ENCODE measurements at regions not wholly inside any gene's neighbourhood (a gene's known extent, or its start where the extent isn't known, plus 50 kb on each side); places are given as distances from the start of the nearest gene placed in this dataset.
"Not testable (repeated sequence)": the region's sequence is repeated elsewhere in the genome, so short reads cannot be mapped to it uniquely, and the experiment has no call there.

DNA sequence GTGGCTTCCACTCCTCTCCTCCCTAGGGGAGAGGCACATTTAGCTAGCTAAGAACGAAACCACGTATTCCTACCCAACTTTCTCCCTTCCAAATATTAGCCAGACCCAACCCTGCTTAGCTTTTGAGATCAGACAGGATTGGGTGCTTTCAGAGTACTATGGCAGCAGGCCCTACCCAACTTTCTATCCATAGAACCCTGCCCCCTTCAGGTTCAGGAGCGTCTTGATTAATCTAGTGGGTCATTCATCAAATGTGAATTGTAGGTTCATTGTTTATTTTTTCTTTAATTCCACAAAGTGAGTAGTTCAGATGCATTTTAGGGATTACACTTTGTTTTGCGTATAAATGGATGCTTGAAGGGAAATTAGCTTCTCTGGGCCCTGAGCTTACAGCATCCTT is 188.3 kb downstream of the MIB1 start:
- no peak for DNase-seq (ENCODE audit: low read depth)

DNA sequence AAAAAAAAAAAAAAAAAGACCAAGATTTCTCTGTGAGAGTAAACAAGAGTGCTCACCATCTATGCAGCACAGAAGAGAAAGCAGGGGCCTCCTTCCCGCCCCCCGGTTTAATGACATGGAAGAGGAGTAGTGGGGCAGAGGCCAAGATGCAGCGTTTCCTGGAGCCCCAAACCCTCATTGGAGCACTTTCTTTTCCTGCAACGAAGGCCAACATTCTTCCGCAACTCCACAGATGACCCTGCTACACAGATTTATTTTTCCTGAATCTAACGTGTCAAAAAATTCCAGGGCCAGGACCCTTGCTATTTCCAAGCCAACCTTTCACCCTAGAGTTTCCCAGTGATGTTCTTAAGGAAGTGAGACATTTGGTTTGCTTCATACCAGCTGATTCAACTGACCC is 189.6 kb downstream of the MIB1 start:
- no peak for DNase-seq (ENCODE audit: low read depth)

DNA sequence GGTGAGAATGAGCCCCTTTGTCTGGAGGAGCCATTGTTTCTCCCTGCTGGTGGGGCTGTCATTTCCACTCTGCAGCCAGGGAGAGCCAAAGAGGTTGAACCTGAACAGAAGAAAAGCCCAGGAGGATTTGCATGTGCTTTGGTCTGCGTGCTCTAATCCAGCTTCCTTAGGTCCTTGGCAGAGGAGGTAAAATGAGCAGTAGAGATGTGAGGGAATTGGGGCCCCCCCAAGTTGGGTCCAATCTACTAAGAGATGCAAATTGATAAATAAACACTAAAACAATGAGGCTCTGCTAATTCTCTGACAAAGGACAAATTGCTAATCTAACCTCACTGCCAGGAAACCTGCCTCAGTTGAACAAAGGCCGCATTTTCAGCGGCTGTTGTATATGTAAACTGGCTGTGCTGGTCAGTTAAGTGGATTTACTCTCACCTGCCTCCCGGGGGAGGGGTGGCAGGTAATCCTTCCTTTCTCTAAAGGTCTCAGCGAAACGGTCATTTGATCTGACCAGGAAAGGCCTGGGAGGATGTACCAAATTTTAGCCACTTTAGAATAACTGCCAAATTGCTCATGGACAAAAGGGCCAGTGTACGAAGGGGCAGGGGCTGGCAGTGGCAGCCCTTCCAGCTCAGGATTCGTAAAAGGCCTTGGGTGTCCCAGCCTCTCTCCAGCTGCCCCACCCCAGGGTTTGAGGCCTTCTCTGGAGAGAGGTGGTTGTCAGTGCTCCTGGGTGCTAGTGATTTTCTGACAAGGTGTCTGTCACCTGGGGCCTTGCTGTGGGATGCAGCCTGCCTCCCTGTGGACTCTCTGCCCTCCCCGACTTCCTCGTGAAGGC is 193.6 kb downstream of the MIB1 start:
- no peak for DNase-seq (ENCODE audit: low read depth)

DNA sequence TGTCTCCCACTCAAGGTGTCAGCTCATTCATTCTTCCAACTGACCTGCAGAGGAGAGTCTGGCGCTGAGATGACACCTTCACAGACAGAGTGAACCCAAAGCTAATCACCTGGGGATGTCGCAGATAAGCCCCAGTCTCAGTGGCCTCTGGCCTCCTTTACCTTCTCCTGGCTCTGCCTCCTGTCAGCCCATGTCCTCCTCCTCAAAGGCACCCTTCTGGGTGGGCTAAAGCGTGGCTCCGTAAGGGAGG is 194.1 kb downstream of the MIB1 start:
- DNase-seq (ENCODE audit: low read depth), result no peak

DNA sequence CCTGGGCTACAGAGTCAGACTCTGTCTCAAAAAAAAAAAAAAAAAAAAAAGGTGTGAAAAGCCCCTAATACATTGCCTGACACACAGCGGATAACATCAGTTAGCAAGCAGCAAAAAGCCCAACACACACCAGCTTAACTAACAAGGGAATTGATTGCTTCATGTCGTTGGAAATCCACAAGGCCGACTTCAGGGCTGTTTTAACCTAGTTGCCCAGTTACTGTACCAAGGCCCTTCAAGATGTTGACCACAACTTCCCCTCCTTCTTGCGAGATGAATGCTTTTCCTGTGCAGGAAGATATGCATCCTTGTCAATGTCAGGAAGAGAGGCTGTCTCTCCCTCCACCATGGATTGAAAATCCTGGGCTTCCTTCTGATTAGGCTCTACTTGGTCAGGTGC is 202.9 kb downstream of the MIB1 start:
- DNase-seq (ENCODE audit: low read depth), result no peak

DNA sequence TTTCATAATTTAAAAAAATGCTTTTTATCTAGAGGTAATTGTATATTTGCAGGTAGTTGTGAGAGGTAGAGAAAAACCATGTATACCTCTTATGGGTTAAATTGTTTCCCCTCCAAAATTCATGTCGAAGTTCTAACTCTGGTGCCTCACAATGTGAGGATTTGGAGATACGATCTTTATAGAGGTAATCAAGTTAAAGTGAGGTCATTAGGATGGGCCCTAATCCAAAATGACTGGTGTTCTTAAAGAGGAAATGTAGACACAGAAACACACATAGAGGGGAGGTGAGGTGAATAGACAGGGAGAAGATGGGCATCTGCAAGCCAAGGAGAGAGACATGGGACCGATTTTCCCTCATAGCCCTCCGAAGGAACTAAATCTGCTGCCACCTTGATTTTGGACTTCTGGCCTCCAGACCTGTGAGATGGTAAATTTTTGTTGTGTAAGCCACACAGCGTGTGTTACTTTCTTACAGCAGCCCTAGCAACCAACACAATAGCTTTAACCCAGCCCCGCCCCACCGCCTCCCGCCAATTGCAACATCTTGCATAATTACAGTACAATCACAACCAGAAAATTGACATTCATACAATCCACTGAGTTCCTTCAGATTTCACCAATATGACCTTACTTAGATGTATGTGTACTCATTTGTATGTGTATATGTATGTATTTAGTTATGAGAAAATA is 208.9 kb downstream of the MIB1 start:
- DNase-seq (ENCODE audit: low read depth), result no peak

DNA sequence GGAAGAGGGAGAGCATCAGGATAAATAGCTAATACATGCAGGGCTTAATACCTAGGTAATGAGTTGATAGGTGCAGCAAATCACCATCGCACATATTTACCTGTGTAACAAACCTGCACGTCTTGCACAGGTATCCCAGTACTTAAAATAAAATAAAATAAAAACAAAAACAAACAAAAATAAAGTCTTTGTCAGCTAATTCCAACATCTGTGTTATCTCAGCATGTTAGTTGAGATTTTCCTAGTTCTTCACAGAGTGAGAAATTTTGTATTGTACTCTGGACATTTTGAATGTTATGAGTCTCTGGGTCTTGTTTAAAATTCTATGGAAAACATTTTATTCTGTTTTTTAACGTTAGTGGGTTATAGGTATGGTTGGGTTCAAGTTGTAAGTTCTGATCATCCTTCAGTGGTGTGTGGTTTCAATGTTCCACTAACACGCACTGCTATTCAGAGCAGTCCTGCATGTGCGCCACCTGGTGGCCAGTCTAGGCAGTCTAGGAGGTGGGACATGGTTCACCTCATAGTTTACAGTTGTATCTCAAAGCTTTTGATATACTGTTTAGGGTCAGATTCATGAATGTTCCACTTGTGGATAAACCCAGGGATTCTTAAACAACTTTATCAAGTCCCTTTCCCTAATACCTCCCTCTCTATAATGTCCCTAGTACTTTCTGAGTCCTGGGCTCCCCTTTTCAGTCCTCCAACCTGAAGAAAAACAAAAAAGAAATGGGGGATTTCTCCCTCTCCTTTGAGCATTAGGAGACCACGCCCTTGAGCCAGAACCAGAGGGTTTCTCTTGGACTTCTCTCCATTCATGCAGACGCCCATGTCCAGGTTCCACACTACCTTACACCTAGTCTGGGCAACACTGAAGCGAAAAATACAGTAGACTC is 213.4 kb upstream of the GATA6 start:
- DNase-seq (ENCODE audit: low read depth), result peak; percentile 55

DNA sequence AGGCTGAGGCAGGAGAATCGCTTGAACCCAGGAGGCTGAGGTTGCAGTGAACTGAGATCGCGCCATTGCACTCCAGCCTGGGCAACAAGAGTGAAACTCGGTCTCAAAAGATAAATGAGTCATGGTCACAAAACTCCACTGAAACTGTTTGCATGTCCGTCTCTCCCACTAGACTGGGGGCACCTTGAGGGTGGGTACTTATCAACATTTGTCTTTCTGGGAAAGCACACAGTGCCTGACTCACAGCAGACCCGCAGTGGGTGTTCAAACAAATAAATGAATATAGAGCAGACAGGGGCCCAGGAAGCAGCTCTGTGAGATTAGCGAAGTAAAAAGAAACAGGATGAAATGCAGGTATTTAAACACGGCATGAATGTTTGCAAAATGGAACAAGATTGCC is 211.1 kb upstream of the GATA6 start:
- no peak for DNase-seq (ENCODE audit: low read depth)

DNA sequence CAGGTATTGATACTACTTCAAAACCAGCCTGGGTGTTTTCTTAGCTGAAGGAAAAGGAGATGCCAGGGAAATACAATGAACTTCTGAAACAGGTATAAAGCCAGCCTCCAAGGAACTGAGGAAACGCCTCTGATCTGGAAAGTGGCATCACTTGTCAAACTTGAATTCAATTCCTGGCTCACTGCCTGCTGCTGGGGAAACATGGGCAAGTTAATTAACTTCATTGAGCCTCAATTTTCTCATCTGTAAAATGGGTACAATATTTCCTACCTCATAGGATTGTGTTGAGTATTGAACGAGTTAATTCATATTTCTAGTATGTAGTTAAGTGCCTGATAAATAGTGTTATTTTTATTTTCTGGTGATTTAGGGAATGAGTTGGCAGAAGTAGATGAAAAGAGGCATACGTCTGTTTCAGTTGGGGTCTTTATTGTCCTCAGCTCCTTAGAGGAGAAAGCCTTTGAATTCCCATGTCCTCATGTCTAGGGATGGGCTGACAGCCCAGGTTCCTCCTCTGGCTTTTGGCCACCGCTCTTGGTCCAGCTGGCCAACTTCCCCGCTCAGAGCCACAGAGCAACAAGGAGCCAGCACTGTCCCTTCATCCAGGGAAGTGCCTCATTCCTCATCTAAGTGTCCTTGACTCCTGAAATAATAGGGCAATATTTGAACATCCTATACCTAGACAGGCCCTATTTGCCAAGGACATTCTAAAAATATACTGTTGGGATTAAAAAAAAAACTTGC is 210.5 kb upstream of the GATA6 start:
- DNase-seq (ENCODE audit: low read depth), result no peak

DNA sequence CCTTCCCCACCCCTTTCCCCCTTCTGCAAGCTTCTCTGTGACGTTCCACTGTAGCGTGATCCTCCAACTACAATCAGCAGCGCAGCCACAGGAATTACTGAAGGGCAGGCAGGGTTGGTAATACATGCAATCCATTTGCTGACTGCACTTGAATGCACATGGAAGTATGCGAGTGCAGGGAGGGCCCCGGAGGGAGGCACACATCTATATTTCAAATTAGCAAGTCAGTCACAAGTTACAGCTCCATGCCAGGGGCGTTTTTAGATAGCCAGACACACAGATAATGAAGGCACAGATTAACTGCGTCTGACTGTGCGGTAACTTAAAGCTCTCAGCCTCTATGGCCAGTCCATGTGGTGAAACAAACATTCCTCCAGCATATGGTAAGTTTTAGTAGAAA is 209.2 kb upstream of the GATA6 start:
- peak; percentile 39 for DNase-seq (ENCODE audit: low read depth)

DNA sequence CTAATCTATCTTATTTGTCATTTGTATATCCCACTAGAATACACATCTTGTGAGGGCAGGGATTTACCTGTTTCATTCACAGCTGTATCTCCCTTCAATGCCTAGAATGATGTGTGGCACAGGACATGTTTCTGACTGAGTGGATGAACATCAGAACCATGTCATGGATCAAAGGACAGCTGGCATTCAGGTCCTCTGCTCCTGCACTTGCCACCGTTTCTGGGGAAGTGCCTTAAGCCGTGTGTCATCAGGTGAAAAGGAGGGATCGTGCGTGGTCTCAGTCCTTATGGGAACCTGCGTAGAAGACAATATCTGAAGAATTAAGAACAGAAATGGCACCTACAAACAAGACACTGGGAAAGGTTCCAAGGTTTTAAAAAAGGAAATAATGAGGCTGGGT is 206.1 kb upstream of the GATA6 start:
- no peak for DNase-seq (ENCODE audit: low read depth)

DNA sequence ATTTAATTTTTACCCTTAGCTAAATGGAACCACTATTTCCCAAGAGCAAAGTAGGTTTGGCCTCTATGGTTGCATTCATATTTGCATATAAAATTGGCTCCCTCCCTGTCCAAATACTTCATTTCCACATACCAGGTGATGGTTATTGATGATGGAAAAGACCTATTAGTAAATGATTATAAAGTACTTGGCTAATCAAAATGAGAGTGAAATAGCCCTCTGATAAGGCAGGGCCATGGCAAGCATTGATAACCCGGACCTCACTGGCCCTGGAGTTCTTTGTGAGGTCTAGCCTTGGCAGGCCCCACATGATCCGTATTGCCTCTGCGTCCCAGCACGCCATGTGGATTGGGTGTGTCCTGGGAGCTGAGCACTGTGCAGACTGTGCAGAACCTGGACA is 201.1 kb upstream of the GATA6 start:
- DNase-seq (ENCODE audit: low read depth), result no peak

DNA sequence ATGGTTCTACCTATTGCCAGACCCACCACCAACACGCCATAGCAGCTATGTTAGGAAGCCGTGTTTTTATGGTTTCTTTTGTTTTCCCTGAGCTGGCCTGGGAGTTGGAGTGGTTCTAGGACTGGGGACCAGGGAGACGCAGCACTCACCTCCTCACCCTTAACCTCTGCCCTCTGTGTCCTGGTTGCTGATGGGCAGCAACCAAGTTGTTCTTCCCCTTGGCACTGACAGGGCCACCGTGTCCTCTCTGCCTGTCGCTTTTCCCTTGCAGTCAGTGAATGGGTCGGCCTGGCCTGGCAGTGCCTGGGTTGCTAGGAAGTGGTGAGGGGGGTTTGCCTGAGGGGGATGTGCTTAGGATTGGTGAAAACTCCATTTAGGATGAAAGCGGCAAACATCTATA is 197.1 kb upstream of the GATA6 start:
- DNase-seq (ENCODE audit: low read depth), result no peak

DNA sequence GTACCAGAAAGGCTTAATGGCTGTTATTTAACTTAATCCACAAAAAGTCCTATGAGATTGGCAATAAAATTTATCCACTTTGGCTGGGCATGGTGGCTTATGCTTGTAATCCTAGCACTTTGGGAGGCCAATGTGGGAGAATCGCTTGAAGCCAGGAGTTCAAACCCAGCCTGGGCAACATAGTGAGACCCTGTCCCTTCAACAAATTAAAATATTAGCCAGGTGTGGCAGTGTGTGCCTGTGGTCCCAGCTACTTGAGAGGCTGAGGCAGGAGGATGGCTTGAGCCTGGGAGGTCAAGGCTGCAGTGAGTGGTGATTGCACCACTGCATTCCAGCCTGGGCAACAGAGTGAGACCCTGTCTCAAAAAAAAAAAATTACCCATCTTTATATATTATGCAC is 193.4 kb upstream of the GATA6 start:
- DNase-seq (ENCODE audit: low read depth), result not testable (repeated sequence)

DNA sequence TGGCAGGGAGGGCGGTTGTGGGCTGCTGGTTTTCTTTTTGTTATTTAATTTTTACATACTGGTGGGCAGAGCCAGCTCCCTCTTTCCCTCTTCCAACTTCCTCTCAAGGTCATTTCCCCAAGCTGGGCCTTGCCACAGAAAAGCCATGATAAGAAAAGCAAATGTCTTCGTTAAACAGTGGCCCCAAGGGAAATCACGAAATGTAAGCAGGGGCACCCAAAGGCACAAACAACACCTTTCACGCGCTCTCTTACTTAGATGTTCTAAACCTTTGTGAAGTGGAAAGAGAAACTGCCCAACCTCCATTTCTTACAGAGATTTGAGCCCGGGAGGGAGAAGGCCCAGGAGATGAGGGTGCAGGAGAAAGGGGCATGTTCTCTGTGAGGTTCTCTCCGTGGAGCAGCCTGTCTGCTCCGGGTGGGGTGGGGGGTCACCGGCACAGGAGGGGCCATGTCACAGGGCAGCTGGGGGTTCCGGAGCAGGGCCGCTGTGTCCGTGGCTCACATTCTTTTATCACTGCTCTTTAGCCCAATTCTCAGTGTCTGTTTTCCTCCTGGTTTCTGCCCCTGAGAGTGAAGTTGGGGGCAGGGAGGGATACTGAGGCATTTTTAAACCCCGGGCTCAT is 190.7 kb upstream of the GATA6 start:
- DNase-seq (ENCODE audit: low read depth), result no peak

DNA sequence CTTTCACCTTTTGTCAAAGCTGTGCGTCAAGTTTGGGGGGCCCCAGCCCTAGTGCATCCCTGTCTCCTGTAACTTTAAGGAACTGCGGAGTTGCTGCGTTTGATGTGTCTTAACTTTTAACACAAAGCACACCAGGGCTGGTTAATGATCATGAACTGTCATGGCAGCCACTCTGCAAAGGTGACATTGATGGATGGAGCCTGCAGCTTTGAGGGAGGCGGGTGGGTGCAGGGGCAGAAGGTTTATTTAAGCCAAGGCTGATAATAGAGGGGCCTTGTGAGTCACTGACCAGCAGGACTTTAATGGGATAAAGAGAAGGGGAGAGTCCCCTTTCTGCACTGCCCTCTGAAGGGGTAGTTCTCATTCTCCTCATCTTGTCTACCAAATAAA is 190.2 kb upstream of the GATA6 start:
- DNase-seq (ENCODE audit: low read depth), result no peak

DNA sequence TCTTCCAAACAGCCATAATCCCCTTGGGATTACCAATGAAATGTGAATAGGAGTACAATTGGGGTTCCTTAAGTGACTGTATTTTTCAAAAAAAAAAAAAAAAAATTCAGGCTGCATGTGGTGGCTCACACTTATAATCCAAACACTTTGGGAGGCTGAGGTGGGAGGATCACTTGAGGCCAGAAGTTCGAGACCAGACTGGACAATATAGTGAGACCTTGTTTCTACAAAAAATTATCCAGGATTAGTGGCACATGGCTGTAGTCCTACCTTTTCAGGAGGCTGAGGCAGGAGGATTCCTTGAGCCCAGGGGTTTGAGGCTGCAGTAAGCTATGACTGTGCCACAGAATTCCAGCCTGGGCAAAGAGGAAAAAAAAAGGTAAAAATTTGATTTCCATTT is 189.6 kb upstream of the GATA6 start:
- no peak for DNase-seq (ENCODE audit: low read depth)

DNA sequence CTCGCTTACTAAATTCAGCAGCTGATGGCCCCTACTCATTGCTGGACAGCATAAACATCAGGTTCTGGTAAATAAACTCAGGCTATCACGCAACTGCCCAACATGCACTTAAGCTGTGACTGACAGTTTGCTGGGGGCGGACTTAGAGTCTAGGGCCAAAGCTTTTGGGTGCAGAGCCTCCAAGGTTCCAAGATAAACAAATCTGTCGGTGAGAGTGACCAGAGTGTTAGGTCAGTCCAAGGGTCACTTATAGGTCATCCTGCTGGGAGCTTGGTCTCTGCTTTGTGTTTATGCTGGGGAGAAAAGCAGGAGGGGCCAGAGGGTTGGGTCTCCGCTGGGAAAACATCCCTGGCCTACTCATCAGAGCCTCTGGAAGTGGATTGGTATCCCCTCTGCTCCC is 188.6 kb upstream of the GATA6 start:
- DNase-seq (ENCODE audit: low read depth), result no peak

DNA sequence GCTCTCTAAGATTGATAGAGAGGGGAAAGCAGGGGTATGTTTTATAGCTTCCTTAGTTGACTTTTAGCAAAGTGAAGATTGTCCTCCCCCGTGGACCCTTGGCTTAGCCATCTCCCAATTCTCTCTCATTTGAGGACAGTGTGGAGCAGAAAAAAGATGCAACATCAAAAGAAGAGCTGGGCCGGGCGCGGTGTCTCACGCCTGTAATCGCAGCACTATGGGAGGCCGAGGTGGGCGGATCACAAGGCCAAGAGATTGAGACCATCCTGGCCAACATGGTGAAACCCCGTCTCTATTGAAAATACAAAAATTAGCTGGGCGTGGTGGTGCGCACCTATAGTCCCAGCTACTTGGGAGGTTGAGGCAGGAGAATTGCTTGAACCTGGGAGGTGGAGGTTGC is 187.9 kb upstream of the GATA6 start:
- not testable (repeated sequence) for DNase-seq (ENCODE audit: low read depth)

DNA sequence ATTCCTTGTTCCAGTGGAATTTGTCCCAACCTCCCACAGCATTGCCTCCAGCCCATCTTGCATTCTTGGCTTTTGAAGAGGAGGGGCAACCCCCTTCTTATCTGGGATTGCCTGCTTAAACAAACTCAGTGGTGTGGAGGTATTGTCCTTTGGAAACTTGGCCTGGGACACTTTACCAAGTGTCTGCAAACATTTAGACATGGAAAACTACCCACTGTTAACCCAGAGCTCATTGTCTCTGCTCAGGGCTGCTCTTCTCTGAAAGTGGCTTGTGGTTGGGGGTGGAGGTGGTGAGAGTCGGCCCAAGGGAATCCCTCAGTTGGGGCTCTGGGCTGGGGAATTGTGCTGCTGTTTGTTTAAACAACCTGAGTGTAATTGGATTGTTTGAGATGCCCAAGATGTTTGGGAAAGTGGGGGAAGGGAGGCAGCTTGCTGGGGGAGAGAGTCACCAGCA is 178.3 kb upstream of the GATA6 start:
- no peak for DNase-seq (ENCODE audit: low read depth)

DNA sequence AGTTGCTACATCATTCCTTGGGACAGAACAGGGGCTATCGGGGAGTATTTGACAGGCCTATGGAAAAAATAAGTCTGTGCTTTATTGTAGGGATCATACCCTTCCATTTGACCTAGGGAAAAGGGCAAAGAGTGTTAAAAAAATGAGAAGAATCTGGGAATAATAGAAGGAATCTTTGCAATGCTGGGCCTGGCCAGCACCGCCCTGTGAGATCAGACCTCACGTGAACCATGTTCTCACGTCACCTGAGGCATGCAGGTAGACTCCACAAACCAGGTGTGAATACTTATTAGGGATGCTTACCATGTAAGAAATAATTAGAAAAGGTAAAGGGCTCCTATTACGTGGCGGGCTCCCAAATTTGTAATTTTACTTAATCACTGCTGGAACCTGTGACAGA is 177.5 kb upstream of the GATA6 start:
- no peak for DNase-seq (ENCODE audit: low read depth)
